ENCODE measurements at regions not wholly inside any gene's neighbourhood (a gene's known extent, or its start where the extent isn't known, plus 50 kb on each side); places are given as distances from the start of the nearest gene placed in this dataset.

- ChIA-PET POLR2A (ENCODE audit: partially characterized antibody) (no interaction called here), CTCF (ENCODE audit: partially characterized antibody) (interaction anchor here (2.0 kb wide), 1 partner anchor 9 kb away, joined by 6 read pairs; no protein-coding TSS in a partner anchor)
- no peak overlapping the region for H4K8ac ChIP-seq (ENCODE audit: extremely low read depth, insufficient read depth, low read length)
- H2BK120ac ChIP-seq (replicated peaks; ENCODE audit: low read depth, low read length): no peak overlapping the region
- no peak overlapping the region for H3K4ac ChIP-seq (replicated peaks; ENCODE audit: insufficient read length, low read depth, low read length)
- H3K4me3 ChIP-seq (ENCODE audit: extremely low read depth in 1 of 4, insufficient read depth in 2 of 4, low read depth in 3 of 4, low read length in 4 of 4): no peak overlapping the region
- H4K20me1 ChIP-seq (replicated peaks in 1 of 2; ENCODE audit: control insufficient read depth in 1 of 2, insufficient read depth in 2 of 2, low read length in 2 of 2): no peaks in the 10 kb centered on the region
- H3K79me2 ChIP-seq (ENCODE audit: control insufficient read depth in 1 of 2, insufficient read depth in 2 of 2, low read length in 2 of 2): no peaks in the 10 kb centered on the region
- no peaks in the 10 kb centered on the region for H3K36me3 ChIP-seq (ENCODE audit: control insufficient read depth in 2 of 4, insufficient read depth in 4 of 4, low read length in 3 of 4)
- no peak overlapping the region for H3K56ac ChIP-seq (replicated peaks; ENCODE audit: insufficient read length, low read depth, low read length)
- no peak overlapping the region for H3K14ac ChIP-seq (ENCODE audit: insufficient read length)
- H2AFZ ChIP-seq (ENCODE audit: low read length): no peak overlapping the region
- no peak overlapping the region for H3K9ac ChIP-seq (replicated peaks in 1 of 4; ENCODE audit: extremely low read depth in 1 of 4, low read depth in 3 of 4, low read length in 3 of 4)
- H3K79me1 ChIP-seq (ENCODE audit: low read depth, low read length): no peaks in the 10 kb centered on the region
- H3K4me1 ChIP-seq (replicated peaks in 1 of 4; ENCODE audit: control insufficient read depth in 3 of 4, insufficient read depth in 4 of 4, low read length in 3 of 4): peaks cover 0 to 4% (median 0%) of the 10 kb centered on the region in 4 experiments; a peak in 2 of 7 replicates
- DNase-seq (ENCODE audit: low read depth in 1 of 2, low spot score in 2 of 2) (no peak), FAIRE-seq (no peak)
- H3K23me2 ChIP-seq (ENCODE audit: low read depth, low read length): no peaks in the 10 kb centered on the region; the same call in 1 of the 2 replicates
- H2BK5ac ChIP-seq (ENCODE audit: low read depth, low read length): no peak overlapping the region
- H2BK20ac ChIP-seq (ENCODE audit: low read length): no peak overlapping the region
- no peak overlapping the region for H4K5ac ChIP-seq (ENCODE audit: insufficient read length, low read depth, low read length)
- no peak overlapping the region for H4K91ac ChIP-seq (replicated peaks; ENCODE audit: insufficient read length, low read length)
- no peak overlapping the region for H3K4me2 ChIP-seq (ENCODE audit: insufficient read depth in 1 of 2, low read depth in 2 of 2, low read length in 2 of 2)
- H2BK15ac ChIP-seq (ENCODE audit: low read length): no peak overlapping the region
- peak overlapping the region; percentile 30 for H2BK12ac ChIP-seq (ENCODE audit: low read depth, low read length)
- no peak overlapping the region for H3K27ac ChIP-seq (ENCODE audit: low read depth, low read length)
- H3K27me3 ChIP-seq (replicated peaks in 1 of 4; ENCODE audit: control insufficient read depth in 3 of 4, extremely low read depth in 1 of 4, insufficient read depth in 3 of 4, low read length in 3 of 4): no peaks in the 10 kb centered on the region
- no peak overlapping the region for H2AK5ac ChIP-seq (ENCODE audit: low read depth, low read length)
- H3K18ac ChIP-seq (ENCODE audit: extremely low read depth, low read length): no peak overlapping the region
- H3K23ac ChIP-seq (ENCODE audit: insufficient read length): no peak overlapping the region
- no peaks in the 10 kb centered on the region for H3K9me3 ChIP-seq (ENCODE audit: insufficient read depth in 2 of 2, low read depth in 1 of 2, low read length in 1 of 2)
- TF ChIP-seq BACH1 (IDR thresholded peaks at IDR 0.05; ENCODE audit: low read length) (no peak), MAFK (IDR thresholded peaks at IDR 0.05; ENCODE audit: low read depth, low read length) (no peak), CBX5 (IDR thresholded peaks at IDR 0.05; ENCODE audit: low read depth, low read length) (no peak), E2F6 (IDR thresholded peaks at IDR 0.05) (no peak), TEAD4 (IDR thresholded peaks at IDR 0.05; ENCODE audit: low read depth, low read length) (no peak), HDAC2 (IDR thresholded peaks at IDR 0.05; ENCODE audit: borderline replicate concordance in 1 of 2, low read depth in 2 of 2, low read length in 2 of 2) (no peak), CEBPB (IDR thresholded peaks at IDR 0.05; ENCODE audit: low read depth, low read length) (no peak), TAF1 (IDR thresholded peaks at IDR 0.05; ENCODE audit: low read depth, low read length) (no peak), CREB1 (IDR thresholded peaks at IDR 0.05) (no peak), POLR2A (IDR thresholded peaks at IDR 0.05; ENCODE audit: control extremely low read depth in 1 of 2, low read depth in 2 of 2, low read length in 2 of 2) (no peak), SP4 (IDR thresholded peaks at IDR 0.05; ENCODE audit: low read length) (no peak), GABPA (IDR thresholded peaks at IDR 0.05; ENCODE audit: borderline replicate concordance, insufficient read depth, low read length) (no peak), EP300 (IDR thresholded peaks at IDR 0.05; ENCODE audit: borderline replicate concordance in 1 of 2, low read depth in 2 of 2, low read length in 2 of 2) (no peak), TBP (IDR thresholded peaks at IDR 0.05; ENCODE audit: low read depth, low read length) (no peak), KDM4A (IDR thresholded peaks at IDR 0.05; ENCODE audit: low read depth, low read length, severe bottlenecking) (no peak), CTBP2 (IDR thresholded peaks at IDR 0.05; ENCODE audit: borderline replicate concordance, insufficient read depth, insufficient read length, low read length) (no peak)
These were observed 260.5 kb upstream of the ADGRL2 start for GRCh38 chr1:81540216-81540615.

All from H1 (cell line).